IPS DF 6.9 (cell line): ENCODE measurements at regions not wholly inside any gene's neighbourhood (a gene's known extent, or its start where the extent isn't known, plus 50 kb on each side); places are given as distances from the start of the nearest gene placed in this dataset.
"Not testable (repeated sequence)": the region's sequence is repeated elsewhere in the genome, so short reads cannot be mapped to it uniquely, and the experiment has no call there.

Experiments used
- DNase-seq: peaks from one replicate; pipeline ENCODE4 v3.0.0-alpha.2; 2013; ENCODE audit warnings: low read depth, low spot score
- H3K27ac ChIP-seq: one replicate; pipeline ENCODE4 v1.5.1; 2013; ENCODE audit warnings: low read length, control low read depth
- H3K27me3 ChIP-seq: 2 replicates; pipeline ENCODE4 v1.6.1; 2013; ENCODE audit warnings: mild to moderate bottlenecking, low read length; ENCODE audit not compliant: control insufficient read depth, insufficient read depth
- H3K36me3 ChIP-seq: 2 replicates; pipeline ENCODE4 v1.6.1; 2013; ENCODE audit warnings: low read length; ENCODE audit not compliant: control insufficient read depth, insufficient read depth
- H3K4me1 ChIP-seq: 2 replicates; pipeline ENCODE4 v1.6.1; 2013; ENCODE audit warnings: low read length; ENCODE audit not compliant: control insufficient read depth, insufficient read depth
- H3K4me3 ChIP-seq: 2 replicates; pipeline ENCODE4 v1.5.1; 2013; ENCODE audit warnings: mild to moderate bottlenecking, low read length
- H3K9me3 ChIP-seq: 2 replicates; pipeline ENCODE4 v1.6.1; 2013; ENCODE audit warnings: low read length, inconsistent platforms; ENCODE audit not compliant: control insufficient read depth, insufficient read depth
- WGBS: extraction: QIAGEN DNeasy Blood & Tissue Kit; methylation state at CpG from one replicate; pipeline ENCODE4 v1.1.7; 2013; ENCODE audit warnings: mixed read lengths, missing lambda C conversion rate; ENCODE audit not compliant: insufficient read length, insufficient coverage; 5-methylcytosine and 5-hydroxymethylcytosine counted together

GRCh38 chr2:122804494-122804893 is 1049.0 kb downstream of the TSN start:
- H3K36me3 ChIP-seq = no peaks in the 10 kb centered on the region
- no peaks in the 10 kb centered on the region for H3K9me3 ChIP-seq
- no peak for DNase-seq
- H3K27me3 ChIP-seq = no peaks in the 10 kb centered on the region
- no peak overlapping the region for H3K4me3 ChIP-seq
- H3K4me1 ChIP-seq = no peaks in the 10 kb centered on the region
- no peak overlapping the region for H3K27ac ChIP-seq
- whole genome bisulfite sequencing = no CpG with 5 or more reads among the region's 4 CpGs

GRCh38 chr2:122805346-122805745 is 1049.9 kb downstream of the TSN start:
- no CpG with 5 or more reads among the region's 3 CpGs for WGBS
- Histone ChIP-seq H3K4me3 (no peak overlapping the region), H3K27me3 (no peaks in the 10 kb centered on the region), H3K36me3 (no peaks in the 10 kb centered on the region), H3K27ac (no peak overlapping the region), H3K9me3 (no peaks in the 10 kb centered on the region), H3K4me1 (no peaks in the 10 kb centered on the region)
- no peak for DNase-seq

GRCh38 chr2:122808286-122808969 is 1053.0 kb downstream of the TSN start:
- WGBS = no CpG with 5 or more reads among the region's 4 CpGs
- no peaks in the 10 kb centered on the region for H3K9me3 ChIP-seq

GRCh38 chr2:122812214-122812613 is 1056.8 kb downstream of the TSN start:
- H3K4me3 ChIP-seq, H3K36me3 ChIP-seq, DNase-seq, H3K27me3 ChIP-seq, H3K27ac ChIP-seq, H3K4me1 ChIP-seq, H3K9me3 ChIP-seq: not testable (repeated sequence)
- no CpG with 5 or more reads among the region's 4 CpGs for WGBS

More at GRCh38 chr2:122808286-122808969, 1053.0 kb downstream of the TSN start:
- Histone ChIP-seq H3K4me3 (no peak overlapping the region), H3K27ac (no peak overlapping the region), H3K27me3 (no peaks in the 10 kb centered on the region), H3K36me3 (no peaks in the 10 kb centered on the region), H3K4me1 (no peaks in the 10 kb centered on the region)
- no peak for DNase-seq

- Histone ChIP-seq H3K27me3 (no peaks in the 10 kb centered on the region), H3K9me3 (no peaks in the 10 kb centered on the region), H3K4me3 (no peak overlapping the region), H3K4me1 (no peaks in the 10 kb centered on the region), H3K27ac (no peak overlapping the region), H3K36me3 (no peaks in the 10 kb centered on the region)
- no CpG with 5 or more reads among the region's 1 CpG for WGBS
- no peak for DNase-seq
These were observed 1059.7 kb downstream of the TSN start for GRCh38 chr2:122815120-122815519.

- Histone ChIP-seq H3K27me3 (no peaks in the 10 kb centered on the region), H3K27ac (no peak overlapping the region), H3K4me1 (no peaks in the 10 kb centered on the region), H3K4me3 (no peak overlapping the region), H3K36me3 (no peaks in the 10 kb centered on the region), H3K9me3 (no peaks in the 10 kb centered on the region)
- no peak for DNase-seq
- WGBS = no CpG with 5 or more reads among the region's 3 CpGs
These were observed 1061.4 kb downstream of the TSN start for GRCh38 chr2:122816803-122817202.

GRCh38 chr2:122822319-122822718 is 1066.9 kb downstream of the TSN start:
- H3K27ac ChIP-seq = no peak overlapping the region
- H3K27me3 ChIP-seq = no peaks in the 10 kb centered on the region
- no peak for DNase-seq
- H3K9me3 ChIP-seq = no peaks in the 10 kb centered on the region
- no peaks in the 10 kb centered on the region for H3K36me3 ChIP-seq
- WGBS = no CpG with 5 or more reads among the region's 5 CpGs
- no peaks in the 10 kb centered on the region for H3K4me1 ChIP-seq
- H3K4me3 ChIP-seq = no peak overlapping the region

- H3K4me3 ChIP-seq = no peak overlapping the region
- no peaks in the 10 kb centered on the region for H3K27me3 ChIP-seq
- WGBS = 100% methylated on average over 1 of the region's 4 CpGs
- DNase-seq = no peak
- H3K9me3 ChIP-seq = no peaks in the 10 kb centered on the region
- H3K27ac ChIP-seq = no peak overlapping the region
- no peaks in the 10 kb centered on the region for H3K4me1 ChIP-seq
- no peaks in the 10 kb centered on the region for H3K36me3 ChIP-seq
These were observed 1074.7 kb downstream of the TSN start for GRCh38 chr2:122830157-122830556.

- H3K36me3 ChIP-seq = no peaks in the 10 kb centered on the region
- no peaks in the 10 kb centered on the region for H3K27me3 ChIP-seq
- DNase-seq = no peak
- H3K4me3 ChIP-seq = no peak overlapping the region
- no peaks in the 10 kb centered on the region for H3K9me3 ChIP-seq
- no CpG with 5 or more reads among the region's 2 CpGs for WGBS
- H3K4me1 ChIP-seq = no peaks in the 10 kb centered on the region
- no peak overlapping the region for H3K27ac ChIP-seq
These were observed 1076.2 kb downstream of the TSN start for GRCh38 chr2:122831649-122832048.

- no peaks in the 10 kb centered on the region for H3K36me3 ChIP-seq
- H3K4me1 ChIP-seq = no peaks in the 10 kb centered on the region
- no peaks in the 10 kb centered on the region for H3K27me3 ChIP-seq
- no peaks in the 10 kb centered on the region for H3K9me3 ChIP-seq
- no peak overlapping the region for H3K4me3 ChIP-seq
- no CpG with 5 or more reads among the region's 3 CpGs for WGBS
- DNase-seq = no peak
- H3K27ac ChIP-seq = no peak overlapping the region
These were observed 1088.1 kb downstream of the TSN start for GRCh38 chr2:122843503-122843902.

GRCh38 chr2:122851161-122851560 is 1095.7 kb downstream of the TSN start:
- WGBS = no CpG with 5 or more reads among the region's 4 CpGs
- Histone ChIP-seq H3K9me3 (no peaks in the 10 kb centered on the region), H3K36me3 (no peaks in the 10 kb centered on the region), H3K4me1 (no peaks in the 10 kb centered on the region), H3K4me3 (no peak overlapping the region), H3K27ac (no peak overlapping the region), H3K27me3 (no peaks in the 10 kb centered on the region)
- DNase-seq = no peak
